ENCODE measurements at regions not wholly inside any gene's neighbourhood (a gene's known extent, or its start where the extent isn't known, plus 50 kb on each side); places are given as distances from the start of the nearest gene placed in this dataset.
"Not testable (repeated sequence)": the region's sequence is repeated elsewhere in the genome, so short reads cannot be mapped to it uniquely, and the experiment has no call there.

GRCh38 chr3:34909679-34910078 lies 729.6 kb upstream of the ARPP21 start:
- TF ChIP-seq, protein P1, sequence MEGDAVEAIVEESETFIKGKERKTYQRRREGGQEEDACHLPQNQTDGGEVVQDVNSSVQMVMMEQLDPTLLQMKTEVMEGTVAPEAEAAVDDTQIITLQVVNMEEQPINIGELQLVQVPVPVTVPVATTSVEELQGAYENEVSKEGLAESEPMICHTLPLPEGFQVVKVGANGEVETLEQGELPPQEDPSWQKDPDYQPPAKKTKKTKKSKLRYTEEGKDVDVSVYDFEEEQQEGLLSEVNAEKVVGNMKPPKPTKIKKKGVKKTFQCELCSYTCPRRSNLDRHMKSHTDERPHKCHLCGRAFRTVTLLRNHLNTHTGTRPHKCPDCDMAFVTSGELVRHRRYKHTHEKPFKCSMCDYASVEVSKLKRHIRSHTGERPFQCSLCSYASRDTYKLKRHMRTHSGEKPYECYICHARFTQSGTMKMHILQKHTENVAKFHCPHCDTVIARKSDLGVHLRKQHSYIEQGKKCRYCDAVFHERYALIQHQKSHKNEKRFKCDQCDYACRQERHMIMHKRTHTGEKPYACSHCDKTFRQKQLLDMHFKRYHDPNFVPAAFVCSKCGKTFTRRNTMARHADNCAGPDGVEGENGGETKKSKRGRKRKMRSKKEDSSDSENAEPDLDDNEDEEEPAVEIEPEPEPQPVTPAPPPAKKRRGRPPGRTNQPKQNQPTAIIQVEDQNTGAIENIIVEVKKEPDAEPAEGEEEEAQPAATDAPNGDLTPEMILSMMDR (IDR thresholded peaks at IDR 0.05): not testable (repeated sequence)
- TF ChIP-seq EP300 (IDR thresholded peaks at IDR 0.05): not testable (repeated sequence)

All from tibial nerve (tissue), 4 donors.